HG03280 (cell line): ENCODE measurements at regions not wholly inside any gene's neighbourhood (a gene's known extent, or its start where the extent isn't known, plus 50 kb on each side); places are given as distances from the start of the nearest gene placed in this dataset.
"Not testable (repeated sequence)": the region's sequence is repeated elsewhere in the genome, so short reads cannot be mapped to it uniquely, and the experiment has no call there.

Source experiments
- ATAC-seq: cut with Tn5 transposase; IDR thresholded peaks from one replicate; pipeline ENCODE4 v1.9.1; 2021; ENCODE audit warnings: mild to moderate bottlenecking, moderate library complexity; ENCODE audit not compliant: unreplicated experiment

DNA sequence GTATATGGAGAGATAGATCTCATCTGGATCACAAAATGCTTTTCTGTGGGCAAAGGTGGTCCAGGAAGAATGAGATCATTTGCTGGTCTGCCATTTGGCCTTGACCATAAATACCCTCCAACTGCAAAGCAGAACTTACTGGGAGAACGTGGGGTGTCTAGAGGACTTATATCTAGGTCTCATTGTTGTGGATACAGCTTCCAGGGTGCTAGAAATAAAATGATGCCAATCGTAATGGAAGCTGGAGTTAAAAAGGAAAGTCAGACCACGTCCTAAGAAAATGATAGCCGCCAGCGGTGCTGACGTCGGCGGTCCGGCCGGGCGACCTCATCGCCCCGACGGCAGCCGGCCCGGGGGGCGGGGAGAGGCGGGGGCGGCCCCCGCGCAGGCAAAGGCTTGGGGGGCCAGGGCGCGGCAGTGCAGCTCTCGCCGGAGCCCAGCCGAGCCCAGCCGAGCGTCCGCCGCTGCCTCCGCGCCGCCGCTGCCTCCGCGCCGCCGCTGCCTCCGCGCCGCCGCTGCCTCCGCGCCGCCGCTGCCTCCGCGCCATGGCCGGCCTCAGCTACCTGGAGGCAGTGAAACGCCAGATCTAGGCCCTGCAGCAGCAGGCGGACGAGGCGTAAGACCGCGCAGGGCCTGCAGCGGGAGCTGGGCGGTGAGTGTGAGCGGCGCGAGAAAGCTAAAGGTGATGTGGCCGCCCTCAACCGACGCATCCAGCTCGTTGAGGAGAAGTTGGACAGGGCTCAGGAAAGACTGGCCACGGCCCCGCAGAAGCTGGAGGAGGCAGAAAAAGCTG lies 89.5 kb downstream of the EOMES start:
- ATAC-seq, result peak; percentile 94

GRCh38 chr3:27630885-27631284 lies 91.2 kb downstream of the EOMES start:
- no peak for ATAC-seq

GRCh38 chr3:27629366-27629765 lies 92.8 kb downstream of the EOMES start:
- ATAC-seq, result no peak

DNA sequence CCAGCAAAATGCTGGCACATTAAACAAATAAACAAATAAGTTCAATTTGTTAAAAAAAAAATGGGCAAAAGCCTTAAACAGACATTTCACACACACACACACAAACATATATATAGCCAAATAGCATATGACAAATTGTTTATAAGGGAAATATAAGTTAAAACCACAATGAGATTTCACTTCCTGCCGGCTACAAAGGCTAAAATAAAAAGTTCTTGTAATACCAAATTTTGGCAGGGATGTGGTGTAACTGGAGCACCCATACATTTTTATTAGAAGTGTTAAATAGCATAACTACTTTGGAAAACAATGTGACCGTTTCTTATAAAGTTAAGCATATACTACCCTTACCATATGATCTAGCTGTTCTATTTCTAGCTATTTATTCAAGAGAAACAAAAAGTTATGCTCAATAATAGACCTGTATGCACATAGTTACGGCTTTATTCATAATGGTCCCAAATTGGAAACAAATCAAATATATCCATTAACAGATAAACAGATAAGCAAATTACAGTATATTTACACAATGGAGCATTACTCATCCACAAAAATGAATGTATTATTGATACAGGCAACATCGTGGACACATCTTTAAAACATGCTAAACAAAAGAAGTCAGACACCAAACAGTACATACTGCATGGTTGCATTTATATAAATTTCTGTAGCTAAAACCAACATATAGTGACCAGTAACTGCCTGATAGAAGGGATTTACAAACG lies 93.9 kb downstream of the EOMES start:
- no peak for ATAC-seq

DNA sequence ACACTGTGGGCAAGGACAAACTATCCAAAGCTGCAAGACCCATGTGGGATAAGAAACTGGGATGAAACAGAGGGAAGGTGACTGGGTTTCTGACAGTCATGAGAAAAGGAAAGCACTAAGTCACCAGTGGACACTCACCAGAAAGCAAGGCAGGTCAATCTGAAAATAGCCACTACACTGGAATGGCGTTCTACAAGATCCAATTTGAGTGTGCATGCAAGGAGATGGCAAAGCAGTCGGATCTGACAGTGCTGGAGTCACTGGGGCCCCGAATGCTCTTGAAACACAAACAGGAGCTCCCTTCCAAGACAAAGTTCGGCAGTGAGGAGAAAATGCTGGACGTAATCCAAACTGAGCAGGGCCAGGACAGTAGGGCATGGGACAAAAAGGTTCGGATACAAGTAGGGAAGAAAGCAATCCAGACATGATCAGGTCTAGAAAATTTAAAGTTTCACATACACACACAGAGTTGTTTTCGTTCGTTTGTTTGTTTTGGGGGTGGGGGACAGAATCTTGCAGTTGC lies 95.5 kb downstream of the EOMES start:
- ATAC-seq, result no peak

DNA sequence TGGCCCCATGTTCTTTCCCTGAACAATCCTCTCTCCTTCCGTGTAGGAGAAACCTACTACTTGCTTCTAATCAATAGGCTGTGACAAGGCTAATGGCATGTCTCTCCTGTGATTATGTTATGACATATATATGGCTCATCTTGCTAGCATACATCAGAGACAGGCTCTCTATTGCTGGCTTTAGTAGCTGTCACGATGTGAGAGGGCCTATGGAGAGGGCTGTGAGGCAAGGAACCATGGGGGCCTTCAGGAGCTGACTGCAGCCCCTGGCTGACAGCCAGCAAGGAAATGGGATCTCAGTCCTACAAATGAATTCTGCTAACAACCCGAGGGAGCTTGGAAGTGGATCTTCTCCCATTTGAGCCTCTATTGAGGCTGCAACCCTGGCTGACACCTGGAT lies 96.3 kb downstream of the EOMES start:
- no peak for ATAC-seq

DNA sequence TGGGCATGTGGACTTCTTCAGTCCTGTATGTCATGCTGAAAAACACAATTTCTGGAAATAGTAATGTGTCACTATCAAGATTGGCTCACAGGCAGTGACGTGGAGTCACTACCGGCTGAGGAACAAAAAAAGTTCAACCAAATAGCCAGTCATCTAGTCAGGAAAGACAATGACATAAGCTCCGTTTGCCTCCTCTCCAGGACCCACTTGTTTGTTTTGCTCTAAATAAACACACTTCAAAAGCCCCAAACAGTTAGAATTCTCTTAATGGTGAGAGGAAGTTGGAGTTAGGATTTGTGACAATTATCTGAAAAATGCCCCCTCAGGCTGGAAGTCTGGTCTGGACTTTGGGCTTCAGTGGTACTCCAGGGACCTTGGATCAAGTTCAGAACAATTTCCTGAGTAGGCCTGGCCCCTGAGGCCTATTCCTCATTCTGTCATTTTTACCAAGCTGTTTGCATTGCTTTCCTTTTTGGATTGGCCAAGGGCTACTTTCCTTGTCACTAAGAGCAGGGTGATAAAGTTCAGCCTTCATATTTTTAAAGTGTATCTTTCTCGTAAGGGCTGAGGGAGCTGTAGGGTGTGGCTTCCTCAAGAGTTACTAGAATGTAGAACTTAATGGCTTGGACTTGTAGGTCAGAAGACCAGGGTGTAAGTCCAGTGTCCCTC lies 98.9 kb downstream of the EOMES start:
- ATAC-seq, result no peak

- ATAC-seq, result no peak
Observed at GRCh38 chr3:27617552-27617951, 104.6 kb downstream of the EOMES start.

- ATAC-seq, result no peak
Observed at GRCh38 chr3:27616031-27616430, 106.1 kb downstream of the EOMES start.

- no peak for ATAC-seq
Observed at GRCh38 chr3:27615555-27615954, 106.6 kb downstream of the EOMES start.

GRCh38 chr3:27614592-27614991 lies 107.5 kb downstream of the EOMES start:
- no peak for ATAC-seq

DNA sequence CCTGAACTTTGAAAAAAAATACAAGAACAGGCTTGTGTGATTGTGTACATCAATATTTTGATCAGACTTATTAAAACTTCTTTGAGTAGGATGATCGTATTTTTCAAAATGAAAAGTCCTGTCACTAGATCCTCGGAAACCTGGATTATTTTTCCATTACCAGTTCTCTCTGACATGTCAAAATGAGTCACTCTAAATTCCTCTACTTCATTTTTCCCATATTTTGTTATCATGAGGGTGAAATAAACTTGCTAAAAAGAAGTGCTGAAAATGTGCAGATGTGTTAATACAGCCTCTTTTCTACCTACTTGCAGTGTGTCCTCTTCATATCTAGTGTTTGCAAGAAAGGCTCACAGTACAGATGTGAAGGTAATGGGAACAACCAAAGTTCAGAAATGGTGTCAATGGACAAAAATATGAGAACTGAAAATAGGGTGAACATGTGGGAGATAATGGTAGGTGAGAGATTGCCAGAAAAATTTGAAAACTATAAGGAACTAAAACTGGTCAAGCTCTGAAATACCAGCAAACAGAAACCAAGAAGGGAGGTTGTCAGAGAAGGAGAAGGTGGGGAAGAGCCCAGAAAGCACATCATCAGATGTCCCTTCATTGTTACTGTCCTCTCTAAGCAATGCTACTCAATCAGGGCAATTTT lies 108.2 kb downstream of the EOMES start:
- no peak for ATAC-seq

- no peak for ATAC-seq
Observed at GRCh38 chr3:27610800-27611525, 111.2 kb downstream of the EOMES start.

GRCh38 chr3:27607370-27607769 lies 114.8 kb downstream of the EOMES start:
- ATAC-seq, result no peak

DNA sequence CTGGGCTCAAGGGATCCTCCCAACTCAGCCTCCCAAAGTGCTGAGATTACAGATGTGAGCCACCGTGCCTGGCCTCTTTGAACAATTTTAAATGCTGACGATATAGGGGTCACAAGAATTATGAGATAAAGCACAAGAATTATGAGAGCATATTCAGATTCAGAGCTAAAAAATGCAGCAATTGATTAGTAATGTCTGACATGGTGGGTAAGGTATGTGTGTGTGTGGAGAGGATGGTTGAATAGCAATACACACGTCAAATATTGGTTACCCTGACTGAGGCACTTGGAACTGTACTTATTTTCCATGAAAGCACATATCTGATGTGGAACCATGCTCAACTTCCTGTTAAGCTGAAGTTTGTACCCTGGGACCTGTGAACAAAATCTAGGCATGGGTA lies 115.6 kb downstream of the EOMES start:
- ATAC-seq, result no peak

DNA sequence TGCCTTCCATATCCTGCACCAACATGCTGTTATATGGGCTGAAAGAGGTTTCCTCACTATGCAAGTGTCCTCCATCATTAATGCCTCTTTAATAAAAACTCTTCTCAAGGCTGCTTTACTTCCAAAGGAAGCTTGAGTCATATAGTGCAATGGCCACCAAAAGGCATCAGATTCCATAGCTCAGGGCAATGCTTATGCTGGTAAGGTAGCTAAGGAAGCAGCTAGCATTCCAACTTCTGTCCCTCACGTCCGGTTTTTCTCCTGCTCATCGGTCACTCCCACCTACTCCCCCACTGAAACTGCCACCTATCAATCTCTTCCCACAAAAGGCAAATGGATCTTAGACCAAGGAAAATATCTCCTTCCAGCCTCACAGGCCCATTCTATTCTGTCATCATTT lies 117.1 kb upstream of the SLC4A7 start:
- not testable (repeated sequence) for ATAC-seq

DNA sequence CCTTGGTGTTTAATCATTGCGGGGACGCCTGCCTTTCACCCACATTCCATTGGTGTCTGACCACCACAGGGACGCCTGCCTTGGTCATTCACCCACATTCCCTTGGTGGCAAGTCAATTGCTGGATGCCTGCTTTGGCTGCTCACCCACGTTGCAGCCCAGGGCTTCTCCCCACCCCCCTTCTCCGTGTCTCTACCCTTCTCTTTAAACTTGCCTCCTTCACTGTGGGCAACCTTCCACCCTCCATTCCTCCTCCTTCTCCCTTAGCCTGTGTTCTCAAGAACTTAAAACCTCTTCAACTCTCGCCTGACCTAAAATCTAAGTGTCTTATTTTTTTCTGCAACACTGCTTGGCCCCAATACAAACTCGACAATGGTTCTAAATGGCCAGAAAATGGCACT lies 115.6 kb upstream of the SLC4A7 start:
- not testable (repeated sequence) for ATAC-seq

DNA sequence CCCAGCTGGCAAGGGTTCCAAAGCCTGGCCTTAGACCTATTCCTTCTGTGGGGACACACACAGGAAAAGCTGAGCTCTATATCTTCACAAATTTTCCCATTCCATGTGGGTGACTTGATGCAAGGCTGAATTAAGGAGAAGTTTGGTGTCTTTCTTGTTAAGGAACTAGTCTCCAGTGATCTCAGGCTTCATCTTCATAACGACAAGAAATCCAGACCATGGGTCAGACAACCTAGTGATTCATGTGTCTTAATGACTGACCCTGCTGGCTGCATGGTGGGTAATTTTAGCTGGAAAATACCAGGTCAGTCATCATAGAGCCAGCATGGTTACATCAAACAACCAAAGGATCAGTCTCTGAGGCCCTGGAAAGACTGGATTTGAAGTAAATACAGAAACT lies 112.7 kb upstream of the SLC4A7 start:
- no peak for ATAC-seq

GRCh38 chr3:27596334-27596841 lies 112.2 kb upstream of the SLC4A7 start:
- no peak for ATAC-seq

- no peak for ATAC-seq
Observed at GRCh38 chr3:27594096-27594690, 110.0 kb upstream of the SLC4A7 start.
